Keratinocyte (primary cell): ENCODE measurements at regions not wholly inside any gene's neighbourhood (a gene's known extent, or its start where the extent isn't known, plus 50 kb on each side); places are given as distances from the start of the nearest gene placed in this dataset.

Source experiments
- DNase-seq: peaks from one replicate; pipeline ENCODE4 v3.0.0-alpha.2; 2011; ENCODE audit warnings: low read depth, missing footprints, low spot score
- FAIRE-seq: peaks from 2 replicates; lab custom pipeline; 2011; peaks lifted over from hg19 to GRCh38; lab: Jason Lieb, UNC
- H2AFZ ChIP-seq: 2 replicates; pipeline ENCODE4 v1.6.0; 2012; ENCODE audit warnings: low read length, control low read depth, inconsistent platforms; ENCODE audit not compliant: control insufficient read depth
- H3K27ac ChIP-seq: 2 replicates; pipeline ENCODE4 v1.5.1; 2011; ENCODE audit warnings: low read length; ENCODE audit not compliant: control insufficient read depth, insufficient read depth
- H3K27me3 ChIP-seq: 3 replicates; pipeline ENCODE4 v1.6.0; 2011; ENCODE audit warnings: low read length; ENCODE audit not compliant: control insufficient read depth, insufficient read depth; ENCODE audit errors: extremely low read depth
- H3K36me3 ChIP-seq, 2 experiments: 2 replicates in 1 of 2; 3 replicates in 1 of 2; pipeline ENCODE4 v1.5.1; 2011; ENCODE audit warnings: low read length in 2 of 2, mild to moderate bottlenecking in 1 of 2; ENCODE audit not compliant: control insufficient read depth in 2 of 2, insufficient read depth in 2 of 2; ENCODE audit errors: extremely low read depth in 1 of 2
- H3K4me1 ChIP-seq: 3 replicates; pipeline ENCODE4 v1.5.1; 2011; ENCODE audit warnings: low read length; ENCODE audit not compliant: control insufficient read depth, insufficient read depth; ENCODE audit errors: extremely low read depth
- H3K4me2 ChIP-seq: 3 replicates; pipeline ENCODE4 v1.6.0; 2011; ENCODE audit warnings: low read depth, low read length; ENCODE audit not compliant: control insufficient read depth, insufficient read depth; ENCODE audit errors: extremely low read depth
- H3K4me3 ChIP-seq, 3 experiments: fragments of 200-600 bp in 1 of 3; sonication (generic) in 1 of 3; 2 replicates in 2 of 3; 3 replicates in 1 of 3; pipeline ENCODE4 v1.5.1; 2011 to 2016; ENCODE audit warnings: low read length in 3 of 3, mild to moderate bottlenecking in 3 of 3, control low read depth in 2 of 3, inconsistent platforms in 1 of 3, low read depth in 1 of 3, mixed read lengths in 1 of 3, mixed run types in 1 of 3, moderate library complexity in 1 of 3; ENCODE audit not compliant: control insufficient read depth in 2 of 3, insufficient read depth in 2 of 3; ENCODE audit errors: extremely low read depth in 1 of 3
- H3K79me2 ChIP-seq: 2 replicates; pipeline ENCODE4 v1.6.0; 2012; ENCODE audit warnings: low read length; ENCODE audit not compliant: control insufficient read depth, insufficient read depth
- H3K9ac ChIP-seq: 3 replicates; pipeline ENCODE4 v1.6.0; 2011; ENCODE audit warnings: low read length; ENCODE audit not compliant: control insufficient read depth, insufficient read depth; ENCODE audit errors: extremely low read depth
- H3K9me1 ChIP-seq: 3 replicates; pipeline ENCODE4 v1.6.0; 2011; ENCODE audit warnings: low read length; ENCODE audit not compliant: control insufficient read depth, insufficient read depth; ENCODE audit errors: extremely low read depth
- H3K9me3 ChIP-seq: 2 replicates; pipeline ENCODE4 v1.5.1; 2012; ENCODE audit warnings: low read depth, low read length; ENCODE audit not compliant: control insufficient read depth
- H4K20me1 ChIP-seq: 3 replicates; pipeline ENCODE4 v1.6.0; 2011; ENCODE audit warnings: low read length; ENCODE audit not compliant: control insufficient read depth, insufficient read depth; ENCODE audit errors: extremely low read depth
- EZH2 ChIP-seq: IDR thresholded peaks from one replicate; pipeline ENCODE4 v1.6.1; 2012; ENCODE audit warnings: inconsistent platforms, mild to moderate bottlenecking, low read length, moderate library complexity
- dilution Hi-C: fragments of 300-500 bp; cut with MboI; formaldehyde crosslinking; loops from one replicate; pipeline ENCODE4 v1.7.0; 2020; ENCODE audit warnings: low sequenced_read_pairs; ENCODE audit not compliant: extremely low pct_ligation_motif_present
- TF ChIP-seq, protein P1 (sequence below), 3 experiments: IDR thresholded peaks in 1 of 3; conservative IDR thresholded peaks in 1 of 3; optimal IDR thresholded peaks in 1 of 3; 2 replicates in 2 of 3; 3 replicates in 1 of 3; pipeline versions ENCODE3 to v1.5.1; 2011; ENCODE audit warnings: low read length in 3 of 3, mild to moderate bottlenecking in 3 of 3, moderate library complexity in 2 of 3, control low read depth in 1 of 3, inconsistent platforms in 1 of 3; ENCODE audit not compliant: insufficient read depth in 2 of 3; ENCODE audit errors: extremely low read depth in 1 of 3

GRCh38 chr16:11480634-11481033 lies 106.1 kb downstream of the LITAF start:
- Histone ChIP-seq H3K4me1 (peaks cover 6% of the 10 kb centered on the region), H2AFZ (no peak overlapping the region), H3K79me2 (no peaks in the 10 kb centered on the region), H3K4me3 (no peak overlapping the region), H3K9me3 (no peaks in the 10 kb centered on the region), H3K27me3 (no peaks in the 10 kb centered on the region), H3K4me2 (no peak overlapping the region), H3K36me3 (no peaks in the 10 kb centered on the region), H3K27ac (no peak overlapping the region), H3K9me1 (no peaks in the 10 kb centered on the region), H3K9ac (no peak overlapping the region), H4K20me1 (no peaks in the 10 kb centered on the region)
- TF ChIP-seq, protein P1, sequence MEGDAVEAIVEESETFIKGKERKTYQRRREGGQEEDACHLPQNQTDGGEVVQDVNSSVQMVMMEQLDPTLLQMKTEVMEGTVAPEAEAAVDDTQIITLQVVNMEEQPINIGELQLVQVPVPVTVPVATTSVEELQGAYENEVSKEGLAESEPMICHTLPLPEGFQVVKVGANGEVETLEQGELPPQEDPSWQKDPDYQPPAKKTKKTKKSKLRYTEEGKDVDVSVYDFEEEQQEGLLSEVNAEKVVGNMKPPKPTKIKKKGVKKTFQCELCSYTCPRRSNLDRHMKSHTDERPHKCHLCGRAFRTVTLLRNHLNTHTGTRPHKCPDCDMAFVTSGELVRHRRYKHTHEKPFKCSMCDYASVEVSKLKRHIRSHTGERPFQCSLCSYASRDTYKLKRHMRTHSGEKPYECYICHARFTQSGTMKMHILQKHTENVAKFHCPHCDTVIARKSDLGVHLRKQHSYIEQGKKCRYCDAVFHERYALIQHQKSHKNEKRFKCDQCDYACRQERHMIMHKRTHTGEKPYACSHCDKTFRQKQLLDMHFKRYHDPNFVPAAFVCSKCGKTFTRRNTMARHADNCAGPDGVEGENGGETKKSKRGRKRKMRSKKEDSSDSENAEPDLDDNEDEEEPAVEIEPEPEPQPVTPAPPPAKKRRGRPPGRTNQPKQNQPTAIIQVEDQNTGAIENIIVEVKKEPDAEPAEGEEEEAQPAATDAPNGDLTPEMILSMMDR (optimal IDR thresholded peaks at IDR 0.05 in 1 of 3, IDR thresholded peaks at IDR 0.05 in 1 of 3, conservative IDR thresholded peaks at IDR 0.05 in 1 of 3; ENCODE audit: extremely low read depth in 1 of 3, insufficient read depth in 2 of 3, low read length in 3 of 3), result no peak
- TF ChIP-seq EZH2, result no peak
- dilution Hi-C loops, result no loop called here
- FAIRE-seq (no peak), DNase-seq (no peak)

DNA sequence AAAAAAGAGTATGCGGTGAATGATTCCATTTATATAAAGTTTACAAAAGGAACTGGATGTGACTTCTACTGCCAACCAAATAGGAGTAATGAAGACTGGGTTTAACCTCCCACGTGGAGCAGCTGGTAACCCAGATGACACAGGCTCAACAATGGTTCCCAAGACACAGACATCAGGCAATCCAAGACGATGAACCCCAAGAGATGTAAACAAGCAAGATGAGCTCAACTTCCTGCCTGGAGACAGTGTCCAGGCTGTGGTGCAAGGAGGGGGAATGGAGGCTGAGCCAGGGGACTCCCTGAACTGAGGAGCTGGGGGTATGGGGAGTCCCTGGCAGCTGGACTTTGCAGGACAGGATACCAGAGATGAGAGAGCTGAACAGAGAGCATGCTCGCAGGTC lies 104.7 kb downstream of the LITAF start:
- Histone ChIP-seq H3K9me3 (no peaks in the 10 kb centered on the region), H2AFZ (no peak overlapping the region), H3K9me1 (no peaks in the 10 kb centered on the region), H4K20me1 (no peaks in the 10 kb centered on the region), H3K4me1 (peaks cover 6% of the 10 kb centered on the region), H3K4me3 (no peak overlapping the region), H3K79me2 (no peaks in the 10 kb centered on the region), H3K9ac (no peak overlapping the region), H3K4me2 (no peak overlapping the region), H3K36me3 (no peaks in the 10 kb centered on the region), H3K27ac (no peak overlapping the region), H3K27me3 (no peaks in the 10 kb centered on the region)
- DNase-seq (no peak), FAIRE-seq (no peak)
- dilution Hi-C loops, result no loop called here
- TF ChIP-seq, protein P1 (optimal IDR thresholded peaks at IDR 0.05 in 1 of 3, IDR thresholded peaks at IDR 0.05 in 1 of 3, conservative IDR thresholded peaks at IDR 0.05 in 1 of 3; ENCODE audit: extremely low read depth in 1 of 3, insufficient read depth in 2 of 3, low read length in 3 of 3), result no peak
- no peak for TF ChIP-seq EZH2
